ENCODE measurements at regions not wholly inside any gene's neighbourhood (a gene's known extent, or its start where the extent isn't known, plus 50 kb on each side); places are given as distances from the start of the nearest gene placed in this dataset.

GRCh38 chr16:52052818-52053217 lies 494.1 kb downstream of the TOX3 start:
- DNase-seq (ENCODE audit: low read depth, low spot score), result no peak

GRCh38 chr16:52051414-52052172 lies 495.4 kb downstream of the TOX3 start:
- DNase-seq (ENCODE audit: low read depth, low spot score), result no peak

GRCh38 chr16:52050418-52050817 lies 496.5 kb downstream of the TOX3 start:
- DNase-seq (ENCODE audit: low read depth, low spot score), result no peak

- DNase-seq (ENCODE audit: low read depth, low spot score), result no peak
Measured at GRCh38 chr16:52035436-52035835, 511.5 kb downstream of the TOX3 start.

GRCh38 chr16:52034830-52035229 lies 512.1 kb downstream of the TOX3 start:
- no peak for DNase-seq (ENCODE audit: low read depth, low spot score)

GRCh38 chr16:52033992-52034391 lies 513.0 kb downstream of the TOX3 start:
- DNase-seq (ENCODE audit: low read depth, low spot score), result no peak

- no peak for DNase-seq (ENCODE audit: low read depth, low spot score)
Measured at GRCh38 chr16:52022980-52023379, 524.0 kb downstream of the TOX3 start.

GRCh38 chr16:52022177-52022576 lies 524.8 kb downstream of the TOX3 start:
- no peak for DNase-seq (ENCODE audit: low read depth, low spot score)

- no peak for DNase-seq (ENCODE audit: low read depth, low spot score)
Measured at GRCh38 chr16:52016387-52016786, 530.6 kb downstream of the TOX3 start.

GRCh38 chr16:52005551-52005950 lies 541.4 kb downstream of the TOX3 start:
- DNase-seq (ENCODE audit: low read depth, low spot score), result no peak

- DNase-seq (ENCODE audit: low read depth, low spot score), result no peak
Measured at GRCh38 chr16:52004343-52004742, 542.6 kb downstream of the TOX3 start.

GRCh38 chr16:52002026-52002425 lies 544.9 kb downstream of the TOX3 start:
- no peak for DNase-seq (ENCODE audit: low read depth, low spot score)

- no peak for DNase-seq (ENCODE audit: low read depth, low spot score)
Measured at GRCh38 chr16:51996516-51996915, 550.4 kb downstream of the TOX3 start.

GRCh38 chr16:51994597-51994996 lies 552.3 kb downstream of the TOX3 start:
- DNase-seq (ENCODE audit: low read depth, low spot score), result no peak

GRCh38 chr16:51989637-51990230 lies 557.2 kb downstream of the TOX3 start:
- DNase-seq (ENCODE audit: low read depth, low spot score), result no peak

- no peak for DNase-seq (ENCODE audit: low read depth, low spot score)
Measured at GRCh38 chr16:51988977-51989376, 558.0 kb downstream of the TOX3 start.

- DNase-seq (ENCODE audit: low read depth, low spot score), result no peak
Measured at GRCh38 chr16:51987519-51987918, 559.4 kb downstream of the TOX3 start.

GRCh38 chr16:51986717-51987116 lies 560.2 kb downstream of the TOX3 start:
- no peak for DNase-seq (ENCODE audit: low read depth, low spot score)

GRCh38 chr16:51986301-51986700 lies 560.6 kb downstream of the TOX3 start:
- DNase-seq (ENCODE audit: low read depth, low spot score), result no peak

GRCh38 chr16:51985126-51985525 lies 561.8 kb downstream of the TOX3 start:
- DNase-seq (ENCODE audit: low read depth, low spot score), result no peak

GRCh38 chr16:51984395-51984794 lies 562.5 kb downstream of the TOX3 start:
- DNase-seq (ENCODE audit: low read depth, low spot score), result no peak

GRCh38 chr16:51982715-51983680 lies 563.9 kb downstream of the TOX3 start:
- DNase-seq (ENCODE audit: low read depth, low spot score), result peak; percentile 41
